GM12878 (cell line): ENCODE measurements at regions not wholly inside any gene's neighbourhood (a gene's known extent, or its start where the extent isn't known, plus 50 kb on each side); places are given as distances from the start of the nearest gene placed in this dataset.

Experiments used
- ATAC-seq: fragments of 200-7000 bp; cut with Tn5 transposase; 3 replicates; pipeline ENCODE4 v1.9.1; 2020; ENCODE audit warnings: mild to moderate bottlenecking, moderate library complexity
- BruUV-seq: library from RNA; stranded (reverse); fragments of 400-500 nt; replicated peaks from 2 replicates; lab custom pipeline; 2021; lab: Mats Ljungman, UMichigan
- CTCF ChIA-PET: fragments of 300-600 bp; sonication (Branson Sonifier 250); formaldehyde crosslinking; extraction: SDS; loops from one replicate; lab custom pipeline; 2021; ENCODE audit warnings: inconsistent platforms; lab: Yijun Ruan, JAX
- POLR2A ChIA-PET: fragments of 350-600 bp; formaldehyde crosslinking; extraction: SDS; loops from one replicate; lab custom pipeline; 2021; ENCODE audit warnings: inconsistent platforms; lab: Charles Lee
- RAD21 ChIA-PET: fragments of 300-600 bp; sonication (Branson Sonifier 250); formaldehyde crosslinking; loops from one replicate; lab custom pipeline; 2023; ENCODE audit warnings: antibody characterized with exemption; ENCODE audit not compliant: unreplicated experiment; lab: Charles Lee
- SMC1A ChIA-PET: fragments of 300-600 bp; sonication (Branson Sonifier 250); formaldehyde crosslinking; loops from one replicate; lab custom pipeline; 2023; ENCODE audit not compliant: unreplicated experiment, uncharacterized antibody; lab: Charles Lee
- DNase-seq: peaks from one replicate; pipeline ENCODE4 v3.0.0-alpha.2; 2011; ENCODE audit warnings: low read depth, low spot score
- FAIRE-seq: peaks from 3 replicates; lab custom pipeline; 2011; peaks lifted over from hg19 to GRCh38; lab: Jason Lieb, UNC
- H2AFZ ChIP-seq: 2 replicates; pipeline ENCODE4 v1.6.0; 2011; ENCODE audit warnings: low read depth, low read length, control low read depth; ENCODE audit not compliant: control insufficient read depth
- H3K27ac ChIP-seq: 2 replicates; pipeline ENCODE4 v1.5.1; 2011; ENCODE audit warnings: control low read depth; ENCODE audit not compliant: control insufficient read depth, insufficient read depth
- H3K27me3 ChIP-seq, 2 experiments: replicated peaks in 1 of 2; 2 replicates each; pipeline versions ENCODE4 v1.6.0 to v1.6.1; 2011; ENCODE audit warnings: low read length in 1 of 2; ENCODE audit not compliant: control insufficient read depth in 2 of 2, insufficient read depth in 2 of 2
- H3K36me3 ChIP-seq, 2 experiments: 2 replicates each; pipeline ENCODE4 v1.5.1; 2011; ENCODE audit warnings: low read length in 1 of 2; ENCODE audit not compliant: control insufficient read depth in 2 of 2, insufficient read depth in 2 of 2
- H3K4me1 ChIP-seq: 2 replicates; pipeline ENCODE4 v1.6.1; 2011; ENCODE audit warnings: mild to moderate bottlenecking, low read length, moderate library complexity, mixed read lengths; ENCODE audit not compliant: control insufficient read depth, insufficient read depth
- H3K4me2 ChIP-seq: 2 replicates; pipeline ENCODE4 v1.6.0; 2011; ENCODE audit warnings: control low read depth; ENCODE audit not compliant: control insufficient read depth, insufficient read depth
- H3K4me3 ChIP-seq: fragments of 200-600 bp; sonication (generic); 2 replicates; pipeline ENCODE4 v1.5.1; 2016
- H3K79me2 ChIP-seq: 2 replicates; pipeline ENCODE4 v1.6.0; 2011; ENCODE audit warnings: low read length; ENCODE audit not compliant: control insufficient read depth, insufficient read depth
- H3K9ac ChIP-seq: 2 replicates; pipeline ENCODE4 v1.8.0; 2011; ENCODE audit warnings: low read length, control low read depth, mixed read lengths; ENCODE audit not compliant: control insufficient read depth, insufficient read depth
- H3K9me3 ChIP-seq: replicated peaks from 3 replicates; pipeline ENCODE4 v1.5.1; 2011; ENCODE audit warnings: mild to moderate bottlenecking, low read length; ENCODE audit not compliant: control insufficient read depth, insufficient read depth
- H4K20me1 ChIP-seq: 2 replicates; pipeline ENCODE4 v1.6.0; 2011; ENCODE audit not compliant: control insufficient read depth, insufficient read depth
- ATF7 ChIP-seq: fragments of 450-650 bp; IDR thresholded peaks from 2 replicates; pipeline ENCODE4 v1.6.1; 2016; ENCODE audit warnings: low read depth, mild to moderate bottlenecking
- CBX5 ChIP-seq: sonication (generic); IDR thresholded peaks from 2 replicates; pipeline ENCODE4 v1.6.1; 2016; ENCODE audit warnings: low read depth, moderate library complexity, mild to moderate bottlenecking, inconsistent platforms
- CEBPB ChIP-seq, 2 experiments: fragments of 150-350 bp in 1 of 2; IDR thresholded peaks; 2 replicates each; pipeline ENCODE4 v1.6.1; 2012 to 2014; ENCODE audit warnings: low read depth in 2 of 2, low read length in 2 of 2, borderline replicate concordance in 1 of 2, inconsistent platforms in 1 of 2
- NFYA ChIP-seq: IDR thresholded peaks from 2 replicates; pipeline ENCODE4 v1.6.1; 2011; ENCODE audit warnings: low read depth, mild to moderate bottlenecking, low read length, improper control_type of control experiment, borderline replicate concordance
- NR2C2 ChIP-seq: IDR thresholded peaks from 2 replicates; pipeline ENCODE4 v1.6.1; 2011; ENCODE audit warnings: borderline replicate concordance, low read depth; ENCODE audit not compliant: control insufficient read depth, insufficient read length
- RUNX3 ChIP-seq: IDR thresholded peaks from 2 replicates; pipeline ENCODE4 v1.6.1; 2012; ENCODE audit warnings: low read length, inconsistent platforms
- SMAD5 ChIP-seq: IDR thresholded peaks from 2 replicates; pipeline ENCODE4 v1.6.1; 2016; ENCODE audit warnings: antibody characterized with exemption, low read depth
- SREBF2 ChIP-seq: IDR thresholded peaks from 2 replicates; pipeline ENCODE4 v1.6.1; 2012; ENCODE audit warnings: mild to moderate bottlenecking, low read length
- TAF1 ChIP-seq: IDR thresholded peaks from 2 replicates; pipeline ENCODE4 v1.6.1; 2011; ENCODE audit warnings: mild to moderate bottlenecking, low read depth, low read length, borderline replicate concordance
- TARDBP ChIP-seq: IDR thresholded peaks from 2 replicates; pipeline ENCODE4 v1.6.1; 2016; ENCODE audit warnings: borderline replicate concordance
- TCF3 ChIP-seq: IDR thresholded peaks from 2 replicates; pipeline ENCODE4 v1.6.1; 2012; ENCODE audit warnings: low read depth, mild to moderate bottlenecking, low read length, borderline replicate concordance; ENCODE audit not compliant: insufficient read depth
- WGBS: methylation state at CpG from one replicate; pipeline ENCODE4 v1.1.6; 2016; ENCODE audit warnings: low lambda C conversion rate; ENCODE audit not compliant: insufficient replicate concordance, insufficient coverage; ENCODE audit errors: missing lambda C conversion rate; 5-methylcytosine and 5-hydroxymethylcytosine counted together
- in situ Hi-C: fragments of 300-500 bp; cut with MboI; formaldehyde crosslinking; loops from 9 replicates; pipeline ENCODE4 v1.14.3; 2018; ENCODE audit warnings: mixed read lengths
- intact Hi-C: fragments of 100-400 bp; cut with micrococcal nuclease; formaldehyde crosslinking; loops from one replicate; pipeline ENCODE4 v1.14.2; 2022; ENCODE audit not compliant: unreplicated experiment
- TF ChIP-seq, protein P1 (sequence below): fragments of 450-650 bp; formaldehyde crosslinking; IDR thresholded peaks from 2 replicates; pipeline ENCODE4 v1.4.0; 2020; ENCODE audit warnings: mild to moderate bottlenecking, moderate library complexity
- TF ChIP-seq, protein P2 (sequence below): IDR thresholded peaks from 2 replicates; pipeline ENCODE4 v1.6.1; 2012; ENCODE audit warnings: low read depth, low read length, improper control_type of control experiment
- TF ChIP-seq, protein P3 (sequence below): fragments of 450-650 bp; IDR thresholded peaks from 2 replicates; pipeline ENCODE4 v1.6.1; 2018; ENCODE audit warnings: mild to moderate bottlenecking, low read depth, moderate library complexity; ENCODE audit not compliant: partially characterized antibody

DNA sequence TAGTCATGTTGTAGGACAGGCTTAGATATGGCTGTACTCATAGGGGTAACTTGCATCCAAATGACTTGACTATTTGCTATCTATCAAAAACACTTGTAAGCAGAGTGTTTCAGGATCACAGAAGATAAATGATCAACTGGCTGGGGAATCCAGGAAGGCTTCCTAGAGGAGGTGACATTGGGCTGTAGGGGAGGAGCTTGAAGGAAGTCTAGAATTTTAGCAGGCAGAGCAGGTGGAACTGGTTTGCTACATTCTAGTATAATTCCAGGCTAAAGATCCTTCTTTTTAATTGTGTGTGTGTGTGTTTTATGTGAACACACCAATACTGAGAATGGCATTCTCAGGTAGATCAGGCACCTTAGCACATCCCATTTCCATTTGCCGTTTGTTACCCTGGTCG is 380.3 kb downstream of the MCTP2 start:
- DNase-seq (no peak), ATAC-seq (no peak), FAIRE-seq (no peak)
- Histone ChIP-seq H3K27me3 (no peaks in the 10 kb centered on the region), H3K27ac (no peak overlapping the region), H3K4me2 (no peak overlapping the region), H3K36me3 (no peaks in the 10 kb centered on the region), H3K4me3 (no peak overlapping the region), H4K20me1 (no peaks in the 10 kb centered on the region), H3K79me2 (no peaks in the 10 kb centered on the region), H3K4me1 (no peaks in the 10 kb centered on the region), H3K9ac (no peak overlapping the region), H2AFZ (no peak overlapping the region), H3K9me3 (no peaks in the 10 kb centered on the region)
- CTCF ChIA-PET: no interaction called here
- RAD21 ChIA-PET: no interaction called here
- POLR2A ChIA-PET: no interaction called here
- no TSS peak for BruUV-seq
- SMC1A ChIA-PET: no interaction called here
- in situ Hi-C loops: no loop called here
- intact Hi-C loops: no loop called here
- 8% methylated on average over 2 of the region's 2 CpGs for WGBS
- TF ChIP-seq ATF7 (no peak), RUNX3 (no peak), TAF1 (no peak), TCF3 (no peak), CBX5 (no peak), NR2C2 (no peak), CEBPB (IDR thresholded peaks at IDR 0.05; ENCODE audit: borderline replicate concordance in 1 of 2, low read depth in 2 of 2, low read length in 2 of 2) (no peak), TARDBP (no peak), NFYA (no peak), SREBF2 (no peak), SMAD5 (no peak)
- TF ChIP-seq, protein P1, sequence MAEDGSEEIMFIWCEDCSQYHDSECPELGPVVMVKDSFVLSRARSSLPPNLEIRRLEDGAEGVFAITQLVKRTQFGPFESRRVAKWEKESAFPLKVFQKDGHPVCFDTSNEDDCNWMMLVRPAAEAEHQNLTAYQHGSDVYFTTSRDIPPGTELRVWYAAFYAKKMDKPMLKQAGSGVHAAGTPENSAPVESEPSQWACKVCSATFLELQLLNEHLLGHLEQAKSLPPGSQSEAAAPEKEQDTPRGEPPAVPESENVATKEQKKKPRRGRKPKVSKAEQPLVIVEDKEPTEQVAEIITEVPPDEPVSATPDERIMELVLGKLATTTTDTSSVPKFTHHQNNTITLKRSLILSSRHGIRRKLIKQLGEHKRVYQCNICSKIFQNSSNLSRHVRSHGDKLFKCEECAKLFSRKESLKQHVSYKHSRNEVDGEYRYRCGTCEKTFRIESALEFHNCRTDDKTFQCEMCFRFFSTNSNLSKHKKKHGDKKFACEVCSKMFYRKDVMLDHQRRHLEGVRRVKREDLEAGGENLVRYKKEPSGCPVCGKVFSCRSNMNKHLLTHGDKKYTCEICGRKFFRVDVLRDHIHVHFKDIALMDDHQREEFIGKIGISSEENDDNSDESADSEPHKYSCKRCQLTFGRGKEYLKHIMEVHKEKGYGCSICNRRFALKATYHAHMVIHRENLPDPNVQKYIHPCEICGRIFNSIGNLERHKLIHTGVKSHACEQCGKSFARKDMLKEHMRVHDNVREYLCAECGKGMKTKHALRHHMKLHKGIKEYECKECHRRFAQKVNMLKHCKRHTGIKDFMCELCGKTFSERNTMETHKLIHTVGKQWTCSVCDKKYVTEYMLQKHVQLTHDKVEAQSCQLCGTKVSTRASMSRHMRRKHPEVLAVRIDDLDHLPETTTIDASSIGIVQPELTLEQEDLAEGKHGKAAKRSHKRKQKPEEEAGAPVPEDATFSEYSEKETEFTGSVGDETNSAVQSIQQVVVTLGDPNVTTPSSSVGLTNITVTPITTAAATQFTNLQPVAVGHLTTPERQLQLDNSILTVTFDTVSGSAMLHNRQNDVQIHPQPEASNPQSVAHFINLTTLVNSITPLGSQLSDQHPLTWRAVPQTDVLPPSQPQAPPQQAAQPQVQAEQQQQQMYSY: no peak
- TF ChIP-seq, protein P2, sequence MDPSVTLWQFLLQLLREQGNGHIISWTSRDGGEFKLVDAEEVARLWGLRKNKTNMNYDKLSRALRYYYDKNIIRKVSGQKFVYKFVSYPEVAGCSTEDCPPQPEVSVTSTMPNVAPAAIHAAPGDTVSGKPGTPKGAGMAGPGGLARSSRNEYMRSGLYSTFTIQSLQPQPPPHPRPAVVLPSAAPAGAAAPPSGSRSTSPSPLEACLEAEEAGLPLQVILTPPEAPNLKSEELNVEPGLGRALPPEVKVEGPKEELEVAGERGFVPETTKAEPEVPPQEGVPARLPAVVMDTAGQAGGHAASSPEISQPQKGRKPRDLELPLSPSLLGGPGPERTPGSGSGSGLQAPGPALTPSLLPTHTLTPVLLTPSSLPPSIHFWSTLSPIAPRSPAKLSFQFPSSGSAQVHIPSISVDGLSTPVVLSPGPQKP: no peak
- TF ChIP-seq, protein P3, sequence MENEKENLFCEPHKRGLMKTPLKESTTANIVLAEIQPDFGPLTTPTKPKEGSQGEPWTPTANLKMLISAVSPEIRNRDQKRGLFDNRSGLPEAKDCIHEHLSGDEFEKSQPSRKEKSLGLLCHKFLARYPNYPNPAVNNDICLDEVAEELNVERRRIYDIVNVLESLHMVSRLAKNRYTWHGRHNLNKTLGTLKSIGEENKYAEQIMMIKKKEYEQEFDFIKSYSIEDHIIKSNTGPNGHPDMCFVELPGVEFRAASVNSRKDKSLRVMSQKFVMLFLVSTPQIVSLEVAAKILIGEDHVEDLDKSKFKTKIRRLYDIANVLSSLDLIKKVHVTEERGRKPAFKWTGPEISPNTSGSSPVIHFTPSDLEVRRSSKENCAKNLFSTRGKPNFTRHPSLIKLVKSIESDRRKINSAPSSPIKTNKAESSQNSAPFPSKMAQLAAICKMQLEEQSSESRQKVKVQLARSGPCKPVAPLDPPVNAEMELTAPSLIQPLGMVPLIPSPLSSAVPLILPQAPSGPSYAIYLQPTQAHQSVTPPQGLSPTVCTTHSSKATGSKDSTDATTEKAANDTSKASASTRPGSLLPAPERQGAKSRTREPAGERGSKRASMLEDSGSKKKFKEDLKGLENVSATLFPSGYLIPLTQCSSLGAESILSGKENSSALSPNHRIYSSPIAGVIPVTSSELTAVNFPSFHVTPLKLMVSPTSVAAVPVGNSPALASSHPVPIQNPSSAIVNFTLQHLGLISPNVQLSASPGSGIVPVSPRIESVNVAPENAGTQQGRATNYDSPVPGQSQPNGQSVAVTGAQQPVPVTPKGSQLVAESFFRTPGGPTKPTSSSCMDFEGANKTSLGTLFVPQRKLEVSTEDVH: no peak
